Activated CD4-positive, alpha-beta T cell treated with anti-CD3 and anti-CD28 coated beads for 24 hours (primary cell): ENCODE measurements at regions not wholly inside any gene's neighbourhood (a gene's known extent, or its start where the extent isn't known, plus 50 kb on each side); places are given as distances from the start of the nearest gene placed in this dataset.

ENCODE experiments used
- DNase-seq, 2 donors: peaks; one replicate each; pipeline ENCODE4 v3.0.0-alpha.2; 2020; ENCODE audit warnings: low read depth in 2 of 2

DNA sequence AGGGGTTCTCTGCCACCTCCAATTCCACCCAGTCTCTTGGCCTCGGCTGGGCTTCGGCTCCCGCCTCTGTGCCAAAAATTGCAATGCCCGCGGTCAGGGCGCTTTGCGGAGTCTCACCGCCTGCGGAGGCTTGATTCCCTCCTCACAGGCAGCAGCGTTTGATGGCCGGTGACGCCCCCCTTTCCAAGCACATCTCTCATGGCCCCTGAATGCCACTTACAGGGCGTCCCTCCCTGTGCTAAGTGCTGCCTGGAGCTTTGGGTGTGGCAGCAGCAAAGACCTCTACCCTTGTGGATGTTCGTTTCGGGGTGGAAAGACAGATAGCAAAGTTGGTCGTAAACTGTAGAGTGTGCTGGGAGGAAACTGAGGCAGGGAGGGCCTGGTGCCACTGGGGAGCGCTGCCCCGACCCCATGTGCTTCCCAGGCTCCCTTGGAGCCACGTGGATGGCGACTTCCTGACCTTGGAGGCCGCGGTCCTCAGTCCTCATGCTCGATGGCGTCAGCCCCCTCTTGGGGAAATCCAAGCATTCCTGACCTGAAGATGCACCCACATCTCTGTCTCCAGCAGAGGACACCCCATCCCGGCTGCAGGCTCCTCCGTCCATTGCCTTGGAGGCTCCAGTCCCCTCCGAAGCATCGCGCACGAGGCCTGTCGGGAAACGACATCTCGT is 249.2 kb upstream of the IRX4 start:
- DNase-seq: no peak

- no peak for DNase-seq
Observed at GRCh38 chr5:2131196-2131595, 248.5 kb upstream of the IRX4 start.

DNA sequence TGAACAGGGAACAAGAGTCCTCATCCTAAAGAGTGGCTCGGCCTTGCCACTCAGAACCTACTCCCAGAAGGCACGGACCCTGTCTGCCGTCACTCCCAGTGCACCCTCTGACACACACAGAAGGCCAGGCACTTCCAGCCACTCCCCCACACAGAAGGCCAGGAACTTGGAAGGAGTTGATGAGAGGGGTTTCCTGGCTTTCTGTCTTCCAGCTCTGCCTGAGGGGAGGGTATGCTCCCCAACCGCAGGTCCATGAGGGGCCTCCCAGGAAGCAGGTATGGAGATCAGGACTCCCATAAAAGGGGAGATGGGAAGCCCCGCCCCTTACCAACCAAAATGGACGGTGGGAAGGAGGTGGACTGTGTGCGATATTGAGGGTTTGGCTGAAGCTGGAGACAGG is 247.6 kb upstream of the IRX4 start:
- DNase-seq: no peak

- no peak for DNase-seq
Observed at GRCh38 chr5:2129568-2130272, 247.0 kb upstream of the IRX4 start.

DNA sequence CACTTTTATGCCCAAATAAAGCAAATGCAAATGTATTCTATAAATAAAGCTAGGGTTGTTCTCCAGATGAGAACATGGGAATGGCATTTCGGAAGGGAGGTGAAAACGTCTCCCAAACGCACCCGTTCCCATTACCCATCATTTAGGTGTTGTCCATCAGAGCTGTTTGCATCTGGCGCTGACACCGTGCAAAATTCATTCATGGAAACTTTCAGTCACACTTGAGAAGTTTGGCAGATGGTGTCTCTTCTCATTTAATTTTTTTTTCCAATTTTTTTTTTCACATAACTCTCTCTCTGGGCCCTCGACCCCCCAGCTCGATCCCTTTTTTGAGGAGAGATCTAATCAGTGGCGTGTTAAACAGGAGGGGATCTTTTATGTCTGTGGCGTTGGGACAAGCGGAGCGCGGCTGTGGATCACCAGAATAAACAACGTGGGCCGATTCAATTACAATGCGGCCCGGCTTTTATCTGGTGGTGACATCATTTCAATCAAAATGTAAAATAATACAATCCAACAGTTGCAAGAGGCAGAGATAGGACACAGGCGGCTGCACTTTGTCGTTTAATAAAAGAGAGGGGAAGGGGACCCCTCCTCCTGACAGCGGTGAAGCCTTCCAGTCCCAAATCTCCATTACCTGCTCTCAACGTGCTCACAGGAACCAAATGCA is 246.1 kb upstream of the IRX4 start:
- DNase-seq: no peak

DNA sequence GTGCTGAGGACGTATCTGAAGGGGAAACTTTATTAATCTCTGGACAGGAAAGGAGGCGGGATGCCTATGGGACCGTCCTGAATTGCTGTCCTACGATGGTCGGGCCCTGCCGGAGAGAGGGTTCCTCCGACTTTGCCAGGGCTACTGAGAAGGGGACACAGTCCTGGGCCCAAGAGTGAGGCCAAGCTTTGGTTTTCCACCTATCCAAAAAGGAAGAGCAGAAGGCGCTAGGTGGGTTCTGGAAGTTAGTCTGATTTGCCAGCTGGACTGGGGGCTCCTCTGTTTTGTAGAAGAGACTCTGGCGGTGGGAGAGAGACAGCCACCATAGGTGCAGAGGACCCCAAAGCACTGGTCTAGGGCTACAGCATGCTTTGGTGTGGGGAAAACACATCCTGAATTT is 243.8 kb upstream of the IRX4 start:
- no peak for DNase-seq

DNA sequence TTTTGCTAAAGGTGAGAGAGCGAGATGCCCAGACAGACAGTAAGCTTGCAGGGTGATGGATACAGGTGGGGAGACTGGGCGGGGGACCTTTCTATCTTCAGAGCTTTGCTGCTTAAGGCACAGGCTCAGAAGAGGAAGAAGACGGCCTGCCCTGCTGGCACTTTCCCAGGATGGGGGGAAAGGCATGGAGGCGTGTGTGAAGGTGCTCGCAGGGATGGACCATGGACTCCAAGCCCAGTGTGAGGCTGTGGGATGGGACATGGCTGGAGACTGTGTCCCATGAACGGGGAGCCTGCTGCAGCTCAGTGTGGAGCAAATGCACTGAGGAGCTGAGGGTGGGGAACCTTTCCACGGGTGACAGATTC is 243.2 kb upstream of the IRX4 start:
- DNase-seq: no peak

- DNase-seq: no peak
Observed at GRCh38 chr5:2125171-2125900, 242.6 kb upstream of the IRX4 start.

DNA sequence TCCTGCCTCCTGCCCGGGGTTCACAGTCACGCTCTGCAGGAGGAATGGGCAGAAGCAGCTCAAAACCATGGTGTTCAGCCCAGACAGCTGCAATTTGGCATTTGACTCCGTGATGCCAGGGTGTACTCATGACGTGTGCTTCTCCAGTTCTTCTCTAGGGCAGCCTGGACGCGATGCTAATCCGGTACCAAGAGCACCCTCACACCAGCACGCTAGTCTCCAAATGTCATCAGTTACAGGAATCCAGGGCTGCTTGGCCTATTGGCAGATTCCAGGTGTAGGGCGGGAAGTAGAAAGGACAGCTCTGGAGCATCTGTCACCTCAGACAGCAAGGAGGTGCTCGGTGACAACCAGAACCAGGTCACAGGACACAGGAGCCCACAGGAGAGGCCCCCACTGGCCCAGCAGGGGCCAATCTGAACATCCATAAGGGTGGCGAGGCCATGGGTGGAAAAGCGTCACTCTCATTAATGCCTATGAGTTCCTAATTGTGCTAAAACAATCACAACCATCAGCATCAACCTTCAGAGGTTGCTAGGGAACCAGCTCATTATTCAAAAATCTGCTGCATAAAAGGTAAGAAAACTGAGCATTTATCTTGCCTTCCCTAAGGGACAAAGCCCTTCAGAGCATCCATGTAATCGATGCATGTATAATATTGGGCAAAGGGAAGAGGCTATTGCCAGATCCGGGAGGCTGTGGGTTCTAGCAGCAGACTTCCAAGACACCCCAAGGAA is 241.9 kb upstream of the IRX4 start:
- DNase-seq: no peak

DNA sequence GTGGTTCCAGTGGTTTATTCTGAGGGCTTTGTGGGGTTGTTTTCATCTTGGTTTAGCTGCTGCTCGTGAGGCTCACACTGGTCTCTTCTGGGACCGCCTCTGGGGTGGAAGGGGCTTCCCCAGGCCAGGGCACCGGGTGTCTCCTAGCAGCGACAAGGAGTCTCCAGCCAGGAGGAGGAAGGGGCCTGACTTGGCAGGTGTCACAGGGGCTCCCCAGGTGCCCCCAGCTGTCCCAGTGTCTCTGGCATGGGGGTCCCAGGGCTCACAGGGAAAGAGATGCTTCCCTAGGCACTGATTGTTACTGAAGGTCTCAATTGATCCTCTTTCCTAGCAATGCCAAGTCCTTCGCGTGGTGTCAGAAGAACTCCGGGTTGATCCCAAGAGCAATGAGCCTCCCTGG is 241.1 kb upstream of the IRX4 start:
- no peak for DNase-seq

DNA sequence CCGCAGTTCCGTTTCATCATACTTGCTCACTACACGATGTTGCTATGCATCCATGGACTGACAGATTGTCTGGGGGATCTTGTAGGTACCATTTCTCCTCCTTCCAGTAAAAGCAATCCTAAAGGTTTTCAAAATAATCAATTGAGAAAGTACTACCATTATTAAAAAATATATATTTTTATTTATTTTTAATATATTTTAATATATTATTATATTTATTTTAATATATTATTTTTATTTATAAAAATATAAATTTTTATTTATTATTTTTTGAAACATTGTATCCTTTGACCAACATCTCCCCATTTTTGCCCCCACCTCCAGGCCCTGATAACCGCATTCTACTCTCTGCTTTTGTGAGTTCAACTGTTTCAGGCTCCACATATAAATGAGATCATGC is 237.6 kb upstream of the IRX4 start:
- no peak for DNase-seq

DNA sequence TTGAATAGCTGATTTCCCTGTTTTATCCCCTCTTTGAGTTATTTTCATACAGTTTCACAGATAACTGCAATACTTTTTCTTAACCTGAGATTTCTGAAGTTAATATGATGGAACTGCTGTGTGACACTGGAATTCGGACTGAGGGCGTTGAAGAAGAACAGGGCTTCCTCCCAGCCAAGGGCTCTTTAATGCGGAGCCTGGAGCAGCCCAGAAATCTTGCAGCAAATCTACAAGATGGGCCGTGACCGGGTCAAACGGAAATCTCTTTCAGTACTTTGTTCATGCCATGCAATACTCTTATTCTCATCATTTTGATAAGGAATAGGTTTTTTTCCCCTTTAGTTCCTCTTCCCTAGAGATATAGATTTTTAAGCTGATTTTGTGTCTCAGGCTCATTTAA is 236.8 kb upstream of the IRX4 start:
- DNase-seq: no peak

GRCh38 chr5:2113348-2114131 is 230.8 kb upstream of the IRX4 start:
- no peak for DNase-seq

DNA sequence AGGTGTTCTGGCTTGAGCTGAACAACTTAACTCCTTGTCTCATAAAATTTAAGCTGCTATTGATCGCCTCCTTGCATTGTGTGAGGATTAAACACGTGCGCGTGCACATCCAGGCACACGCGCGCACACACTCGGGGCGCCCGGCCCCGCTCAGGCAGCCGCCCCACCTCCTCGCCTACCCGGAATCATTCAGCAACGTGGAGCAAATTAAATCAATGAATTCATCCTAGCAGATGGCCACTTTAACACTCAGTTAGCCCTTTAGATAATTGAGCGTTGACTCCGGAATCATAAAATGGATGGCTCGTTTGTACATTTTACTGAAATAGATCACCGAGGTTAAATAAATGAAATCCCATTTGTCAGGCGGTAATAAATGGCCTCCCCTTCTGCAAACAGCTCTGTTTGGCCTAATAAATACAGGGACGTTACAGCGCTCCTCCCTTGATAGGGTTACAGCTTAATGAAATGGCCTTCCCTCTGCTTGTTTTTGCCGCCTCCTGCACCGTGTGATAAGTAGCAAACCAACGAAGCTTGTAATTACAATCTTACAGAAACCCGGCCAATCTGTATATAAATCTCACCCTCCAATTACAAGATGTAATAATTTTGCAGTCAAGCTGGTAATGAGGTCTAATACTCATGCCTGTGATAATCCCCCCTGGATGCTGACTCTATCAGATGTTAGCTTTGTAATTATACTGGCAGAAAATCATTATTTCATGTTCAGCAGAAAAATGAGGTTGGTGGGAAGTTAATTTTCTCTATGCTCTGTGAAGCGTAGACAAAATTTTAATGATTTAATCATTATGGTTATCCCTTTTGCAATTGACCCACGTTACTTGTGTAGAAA is 229.7 kb upstream of the IRX4 start:
- no peak for DNase-seq

- DNase-seq: no peak
Observed at GRCh38 chr5:2111569-2112105, 228.9 kb upstream of the IRX4 start.

DNA sequence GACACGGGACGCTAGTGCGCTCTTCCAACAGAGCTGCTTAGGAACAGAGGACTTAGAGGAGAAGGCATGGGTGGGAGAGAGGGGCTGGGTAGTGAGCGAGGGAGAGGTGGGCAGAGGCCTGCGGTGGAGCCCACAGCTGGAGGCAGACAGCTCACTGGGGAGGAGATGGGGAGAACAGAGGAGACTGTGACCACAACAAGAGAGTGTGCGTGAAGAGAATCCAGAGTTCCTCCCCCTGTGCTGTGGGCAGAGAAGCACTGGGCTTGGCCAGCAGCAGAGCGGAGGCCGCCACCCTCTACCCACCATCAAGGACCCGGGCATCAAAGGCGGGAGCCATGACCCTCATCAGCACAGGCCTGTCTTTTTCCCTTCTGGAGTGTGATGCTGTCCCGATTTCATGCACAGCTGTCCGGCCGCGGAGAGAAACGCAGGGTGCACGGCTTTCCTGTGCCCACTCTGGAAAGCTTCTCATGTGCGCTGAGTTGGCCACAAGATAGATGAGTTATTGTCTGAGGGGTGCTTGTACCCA is 228.3 kb upstream of the IRX4 start:
- no peak for DNase-seq

GRCh38 chr5:2110137-2110933 is 227.6 kb upstream of the IRX4 start:
- DNase-seq: no peak

- no peak for DNase-seq
Observed at GRCh38 chr5:2109566-2109965, 226.8 kb upstream of the IRX4 start.

DNA sequence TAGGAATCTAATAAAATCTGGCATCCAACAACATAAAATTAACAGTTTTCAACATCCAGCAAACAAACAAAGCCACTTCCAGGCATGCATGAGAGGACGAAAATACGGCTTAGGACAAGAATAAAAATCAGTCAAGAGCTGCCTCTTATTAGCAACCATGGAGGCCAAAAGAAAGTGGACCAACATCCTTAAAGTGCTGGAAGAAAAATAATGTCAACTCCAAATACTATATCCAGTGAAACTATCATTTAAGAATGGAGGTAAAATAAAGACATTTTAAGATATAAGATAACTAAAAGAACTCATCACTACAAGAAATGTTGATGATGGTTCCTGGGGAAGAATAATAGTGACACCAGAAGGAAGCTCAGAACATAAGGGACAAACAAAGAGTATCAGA is 224.0 kb upstream of the IRX4 start:
- no peak for DNase-seq
